IMR-90 (cell line): ENCODE measurements at regions not wholly inside any gene's neighbourhood (a gene's known extent, or its start where the extent isn't known, plus 50 kb on each side); places are given as distances from the start of the nearest gene placed in this dataset.

ENCODE experiments used
- ATAC-seq: fragments of 200-7000 bp; cut with Tn5 transposase; 2 replicates; pipeline ENCODE4 v1.9.1; 2020; ENCODE audit warnings: low read depth, mild to moderate bottlenecking, moderate library complexity
- BruUV-seq: library from RNA; stranded (reverse); fragments of 400-500 nt; replicated peaks from 2 replicates; lab custom pipeline; 2021; lab: Mats Ljungman, UMichigan
- CTCF ChIA-PET: fragments of 300-600 bp; formaldehyde crosslinking; extraction: SDS; loops from one replicate; lab custom pipeline; 2021; ENCODE audit warnings: antibody characterized with exemption; lab: Yijun Ruan, JAX
- POLR2A ChIA-PET: fragments of 300-600 bp; sonication (Branson Sonifier 250); formaldehyde crosslinking; loops from one replicate; lab custom pipeline; 2022; ENCODE audit warnings: antibody characterized with exemption; ENCODE audit not compliant: unreplicated experiment; lab: Charles Lee
- DNase-seq: peaks from one replicate; pipeline ENCODE4 v3.0.0; 2013
- H2AFZ ChIP-seq: replicated peaks from 2 replicates; pipeline ENCODE3; 2013; ENCODE audit warnings: low read length, mild to moderate bottlenecking; ENCODE audit not compliant: poor library complexity
- H2AK5ac ChIP-seq: 2 replicates; pipeline ENCODE4 v1.6.1; 2013; ENCODE audit warnings: low read depth, low read length, inconsistent platforms
- H2AK9ac ChIP-seq: replicated peaks from 2 replicates; pipeline ENCODE3; 2013; ENCODE audit warnings: mild to moderate bottlenecking, low read depth, low read length, moderate library complexity; ENCODE audit not compliant: poor library complexity
- H2BK120ac ChIP-seq: 2 replicates; pipeline ENCODE4 v1.6.1; 2013; ENCODE audit warnings: low read depth, low read length, inconsistent platforms
- H2BK15ac ChIP-seq: 3 replicates; pipeline ENCODE4 v1.6.1; 2013; ENCODE audit warnings: low read depth, low read length, inconsistent platforms
- H2BK20ac ChIP-seq: 2 replicates; pipeline ENCODE4 v1.6.1; 2013; ENCODE audit warnings: low read depth, mild to moderate bottlenecking, inconsistent platforms, low read length, moderate library complexity
- H2BK5ac ChIP-seq: 2 replicates; pipeline ENCODE4 v1.6.1; 2013; ENCODE audit warnings: mild to moderate bottlenecking, low read depth, low read length, inconsistent platforms; ENCODE audit not compliant: poor library complexity, severe bottlenecking
- H3K14ac ChIP-seq: replicated peaks from 2 replicates; pipeline ENCODE4 v1.6.1; 2013; ENCODE audit warnings: low read depth, low read length, inconsistent platforms
- H3K18ac ChIP-seq: 2 replicates; pipeline ENCODE4 v1.6.1; 2013; ENCODE audit warnings: low read depth, low read length, control low read depth
- H3K23ac ChIP-seq: 2 replicates; pipeline ENCODE4 v1.6.1; 2013; ENCODE audit warnings: low read depth, low read length, inconsistent platforms
- H3K27ac ChIP-seq: 2 replicates; pipeline ENCODE4 v1.5.1; 2013; ENCODE audit warnings: mild to moderate bottlenecking, control low read depth, low read length; ENCODE audit not compliant: insufficient read depth
- H3K27me3 ChIP-seq: 2 replicates; pipeline ENCODE4 v1.6.1; 2013; ENCODE audit warnings: low read length; ENCODE audit not compliant: control insufficient read depth, insufficient read depth
- H3K36me3 ChIP-seq: 2 replicates; pipeline ENCODE4 v1.6.1; 2013; ENCODE audit warnings: low read length, mixed read lengths; ENCODE audit not compliant: control insufficient read depth, insufficient read depth
- H3K4ac ChIP-seq: 2 replicates; pipeline ENCODE4 v1.6.1; 2013; ENCODE audit warnings: low read depth, low read length, inconsistent platforms
- H3K4me1 ChIP-seq: 2 replicates; pipeline ENCODE4 v1.6.1; 2013; ENCODE audit warnings: low read length, mixed read lengths; ENCODE audit not compliant: control insufficient read depth, insufficient read depth
- H3K4me2 ChIP-seq: 2 replicates; pipeline ENCODE4 v1.6.1; 2013; ENCODE audit warnings: low read depth, mild to moderate bottlenecking, control low read depth, low read length, moderate library complexity
- H3K4me3 ChIP-seq: 2 replicates; pipeline ENCODE4 v1.5.1; 2013; ENCODE audit warnings: low read depth, mild to moderate bottlenecking, control low read depth, low read length, moderate library complexity; ENCODE audit not compliant: insufficient read depth
- H3K56ac ChIP-seq: 2 replicates; pipeline ENCODE4 v1.6.1; 2013; ENCODE audit warnings: low read length, inconsistent platforms; ENCODE audit not compliant: insufficient read depth; ENCODE audit errors: extremely low read depth
- H3K79me1 ChIP-seq, 2 experiments: 2 replicates each; pipeline ENCODE4 v1.6.1; 2013; ENCODE audit warnings: low read length in 2 of 2, inconsistent platforms in 1 of 2, low read depth in 1 of 2
- H3K9ac ChIP-seq: 2 replicates; pipeline ENCODE4 v1.6.1; 2013; ENCODE audit warnings: low read depth, low read length, control low read depth
- H3K9me1 ChIP-seq: 2 replicates; pipeline ENCODE4 v1.6.1; 2013; ENCODE audit warnings: low read length, inconsistent platforms; ENCODE audit not compliant: insufficient read depth
- H3K9me3 ChIP-seq: 2 replicates; pipeline ENCODE4 v1.6.1; 2013; ENCODE audit warnings: low read length; ENCODE audit not compliant: control insufficient read depth, insufficient read depth
- H4K20me1 ChIP-seq: 2 replicates; pipeline ENCODE4 v1.6.1; 2013; ENCODE audit warnings: low read length, inconsistent platforms; ENCODE audit not compliant: insufficient read depth
- H4K5ac ChIP-seq: 2 replicates; pipeline ENCODE4 v1.6.1; 2013; ENCODE audit warnings: mild to moderate bottlenecking, low read depth, low read length, control low read depth
- H4K8ac ChIP-seq, 2 experiments: 2 replicates each; pipeline ENCODE4 v1.6.1; 2013; ENCODE audit warnings: low read depth in 2 of 2, low read length in 2 of 2, control low read depth in 1 of 2, inconsistent platforms in 1 of 2
- H4K91ac ChIP-seq: 2 replicates; pipeline ENCODE4 v1.6.1; 2013; ENCODE audit warnings: low read depth, low read length, inconsistent platforms; ENCODE audit not compliant: insufficient read depth
- CHD1 ChIP-seq: IDR thresholded peaks from 2 replicates; pipeline ENCODE4 v1.6.1; 2012; ENCODE audit warnings: low read depth, low read length, improper control_type of control experiment
- CTCF ChIP-seq: conservative IDR thresholded peaks from 2 replicates; pipeline ENCODE4 v1.5.1; 2012; ENCODE audit warnings: mild to moderate bottlenecking, low read depth, low read length, improper control_type of control experiment
- MAFK ChIP-seq: IDR thresholded peaks from 2 replicates; pipeline ENCODE4 v1.6.1; 2012; ENCODE audit warnings: low read depth, low read length, improper control_type of control experiment
- MAZ ChIP-seq: IDR thresholded peaks from 2 replicates; pipeline ENCODE4 v1.6.1; 2012; ENCODE audit warnings: low read depth, mild to moderate bottlenecking, low read length, improper control_type of control experiment, moderate library complexity, borderline replicate concordance
- NFE2L2 ChIP-seq: fragments of 150-350 bp; IDR thresholded peaks from 2 replicates; pipeline ENCODE4 v1.6.1; 2016; ENCODE audit warnings: low read depth, mild to moderate bottlenecking, low read length
- POLR2A ChIP-seq: IDR thresholded peaks from 2 replicates; pipeline ENCODE4 v1.6.1; 2012; ENCODE audit warnings: mild to moderate bottlenecking, low read depth, low read length
- RAD21 ChIP-seq: IDR thresholded peaks from 2 replicates; pipeline ENCODE4 v1.6.1; 2012; ENCODE audit warnings: low read length, improper control_type of control experiment
- RCOR1 ChIP-seq: IDR thresholded peaks from 2 replicates; pipeline ENCODE4 v1.6.1; 2012; ENCODE audit warnings: mild to moderate bottlenecking, low read length, improper control_type of control experiment; ENCODE audit not compliant: insufficient replicate concordance
- RFX5 ChIP-seq: IDR thresholded peaks from 2 replicates; pipeline ENCODE4 v1.8.0; 2012; ENCODE audit warnings: low read depth, mild to moderate bottlenecking, low read length, moderate library complexity
- SMC3 ChIP-seq: fragments of 150-350 bp; IDR thresholded peaks from 2 replicates; pipeline ENCODE4 v1.6.1; 2016; ENCODE audit warnings: low read depth, mild to moderate bottlenecking, antibody characterized with exemption, low read length, moderate library complexity
- USF2 ChIP-seq: fragments of 150-350 bp; IDR thresholded peaks from 2 replicates; pipeline ENCODE4 v1.6.1; 2017; ENCODE audit warnings: mild to moderate bottlenecking, antibody characterized with exemption, low read length, low read depth
- WGBS, 2 experiments: methylation state at CpG; one replicate each; pipeline versions ENCODE4 v1.1.5 to v1.1.7; 2013; ENCODE audit warnings: missing lambda C conversion rate in 2 of 2; ENCODE audit not compliant: insufficient read length in 1 of 2; ENCODE audit errors: extremely low coverage in 2 of 2; 5-methylcytosine and 5-hydroxymethylcytosine counted together
- dilution Hi-C: fragments of 300-500 bp; cut with HindIII; formaldehyde crosslinking; loops from one replicate; pipeline ENCODE4 v1.14.3; 2018; ENCODE audit warnings: low sequenced_read_pairs; ENCODE audit not compliant: unreplicated experiment
- in situ Hi-C: fragments of 300-500 bp; cut with MboI; formaldehyde crosslinking; loops from 3 replicates; pipeline ENCODE4 v1.14.3; 2019; ENCODE audit warnings: low sequenced_read_pairs, inconsistent platforms, mixed read lengths
- intact Hi-C: fragments of 100-400 bp; cut with micrococcal nuclease; formaldehyde crosslinking; loops from 2 replicates; pipeline ENCODE4 v1.10.0; 2022

- intact Hi-C loops, result no loop called here
- Histone ChIP-seq H3K4me1 (no peaks in the 10 kb centered on the region), H4K20me1 (no peaks in the 10 kb centered on the region), H2BK15ac (no peak overlapping the region), H4K91ac (no peak overlapping the region), H2BK5ac (no peak overlapping the region), H3K36me3 (no peaks in the 10 kb centered on the region), H4K5ac (no peak overlapping the region), H2AFZ (no peak overlapping the region), H3K4me2 (no peak overlapping the region), H3K9me3 (no peaks in the 10 kb centered on the region; the same call in 1 of the 2 replicates), H3K23ac (no peak overlapping the region), H3K9me1 (no peaks in the 10 kb centered on the region), H3K9ac (no peak overlapping the region), H2BK20ac (no peak overlapping the region), H2BK120ac (no peak overlapping the region), H4K8ac (no peak overlapping the region), H3K4ac (no peak overlapping the region), H3K27me3 (no peaks in the 10 kb centered on the region), H3K14ac (no peak overlapping the region), H2AK5ac (no peak overlapping the region), H3K18ac (no peak overlapping the region), H3K56ac (no peak overlapping the region), H3K27ac (no peak overlapping the region), H3K79me1 (no peaks in the 10 kb centered on the region), H2AK9ac (no peak overlapping the region), H3K4me3 (no peak overlapping the region)
- ChIA-PET CTCF (no interaction called here), POLR2A (no interaction called here)
- no CpG with 5 or more reads among the region's 2 CpGs for WGBS, 2 experiments
- dilution Hi-C loops, result no loop called here
- no TSS peak for BruUV-seq
- ATAC-seq, result no peak
- in situ Hi-C loops, result no loop called here
- TF ChIP-seq NFE2L2 (no peak), RFX5 (no peak), CHD1 (no peak), USF2 (no peak), SMC3 (no peak), MAFK (no peak), POLR2A (no peak), MAZ (no peak), CTCF (no peak), RCOR1 (no peak), RAD21 (no peak)
- no peak for DNase-seq
Observed at GRCh38 chr2:35508601-35509000, 847.0 kb upstream of the CRIM1 start.
